ENCODE measurements at regions not wholly inside any gene's neighbourhood (a gene's known extent, or its start where the extent isn't known, plus 50 kb on each side); places are given as distances from the start of the nearest gene placed in this dataset.

DNA sequence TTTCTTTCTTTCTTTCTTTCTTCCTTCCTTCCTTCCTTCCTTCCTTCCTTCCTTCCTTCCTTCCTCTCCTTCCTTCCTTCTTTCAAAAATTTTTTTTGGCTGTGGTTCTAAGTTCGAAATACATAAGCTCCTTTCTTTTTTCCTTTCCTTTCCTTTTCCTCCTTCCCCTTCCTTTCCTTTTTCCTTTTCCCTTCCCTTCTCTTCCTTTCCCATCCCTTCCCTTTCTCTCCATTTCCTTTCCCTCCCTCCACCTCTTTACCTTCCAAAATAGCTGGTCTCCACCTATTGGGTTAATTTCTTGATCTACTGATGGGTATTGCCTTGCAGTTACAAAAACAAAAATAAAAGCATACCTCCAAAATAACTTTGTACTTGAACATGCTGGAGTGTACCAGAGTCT lies 73.4 kb upstream of the GPRIN3 start:
- TF ChIP-seq, protein P1, sequence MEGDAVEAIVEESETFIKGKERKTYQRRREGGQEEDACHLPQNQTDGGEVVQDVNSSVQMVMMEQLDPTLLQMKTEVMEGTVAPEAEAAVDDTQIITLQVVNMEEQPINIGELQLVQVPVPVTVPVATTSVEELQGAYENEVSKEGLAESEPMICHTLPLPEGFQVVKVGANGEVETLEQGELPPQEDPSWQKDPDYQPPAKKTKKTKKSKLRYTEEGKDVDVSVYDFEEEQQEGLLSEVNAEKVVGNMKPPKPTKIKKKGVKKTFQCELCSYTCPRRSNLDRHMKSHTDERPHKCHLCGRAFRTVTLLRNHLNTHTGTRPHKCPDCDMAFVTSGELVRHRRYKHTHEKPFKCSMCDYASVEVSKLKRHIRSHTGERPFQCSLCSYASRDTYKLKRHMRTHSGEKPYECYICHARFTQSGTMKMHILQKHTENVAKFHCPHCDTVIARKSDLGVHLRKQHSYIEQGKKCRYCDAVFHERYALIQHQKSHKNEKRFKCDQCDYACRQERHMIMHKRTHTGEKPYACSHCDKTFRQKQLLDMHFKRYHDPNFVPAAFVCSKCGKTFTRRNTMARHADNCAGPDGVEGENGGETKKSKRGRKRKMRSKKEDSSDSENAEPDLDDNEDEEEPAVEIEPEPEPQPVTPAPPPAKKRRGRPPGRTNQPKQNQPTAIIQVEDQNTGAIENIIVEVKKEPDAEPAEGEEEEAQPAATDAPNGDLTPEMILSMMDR (IDR thresholded peaks at IDR 0.05), result no peak
- TF ChIP-seq EZH2 (IDR thresholded peaks at IDR 0.05; ENCODE audit: borderline replicate concordance, insufficient read depth, low read depth, low read length, poor library complexity, severe bottlenecking), result no peak
